GM12872 (cell line): ENCODE measurements at regions not wholly inside any gene's neighbourhood (a gene's known extent, or its start where the extent isn't known, plus 50 kb on each side); places are given as distances from the start of the nearest gene placed in this dataset.

Experiments
- TF ChIP-seq, protein P1 (sequence below): IDR thresholded peaks from 3 replicates; pipeline ENCODE4 v1.5.1; 2011; ENCODE audit warnings: low read depth, mild to moderate bottlenecking, low read length, moderate library complexity; ENCODE audit not compliant: insufficient read depth

DNA sequence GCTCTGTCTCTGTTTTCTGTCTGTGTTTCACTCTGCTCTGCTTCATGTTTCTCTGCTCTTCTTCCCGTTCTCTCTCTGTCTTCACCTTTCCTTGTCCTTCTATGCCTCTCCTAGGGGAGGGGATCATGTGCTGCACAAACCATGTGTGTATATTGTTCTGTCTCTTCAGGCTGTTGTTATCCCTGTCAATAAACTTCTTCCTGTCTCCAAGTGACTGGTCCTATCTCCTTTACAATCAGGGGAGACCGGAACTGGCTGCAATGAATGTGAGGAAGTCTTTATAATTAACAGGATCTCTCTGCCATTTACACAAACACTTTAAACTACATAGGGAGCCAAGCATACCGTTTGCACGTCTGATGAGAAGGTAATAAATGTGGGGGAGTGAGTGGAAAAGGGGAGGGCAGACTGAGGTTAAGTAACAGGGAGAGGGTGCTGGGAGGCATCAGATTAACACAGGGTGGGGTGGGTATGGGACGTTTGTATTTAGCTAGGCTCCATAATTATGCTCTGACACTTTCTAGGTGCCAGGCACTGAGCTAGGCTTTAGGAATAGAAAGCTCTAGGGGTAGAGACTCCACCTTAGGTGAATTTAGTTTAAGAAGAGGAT lies 626.1 kb downstream of the DHX35 start:
- TF ChIP-seq, protein P1, sequence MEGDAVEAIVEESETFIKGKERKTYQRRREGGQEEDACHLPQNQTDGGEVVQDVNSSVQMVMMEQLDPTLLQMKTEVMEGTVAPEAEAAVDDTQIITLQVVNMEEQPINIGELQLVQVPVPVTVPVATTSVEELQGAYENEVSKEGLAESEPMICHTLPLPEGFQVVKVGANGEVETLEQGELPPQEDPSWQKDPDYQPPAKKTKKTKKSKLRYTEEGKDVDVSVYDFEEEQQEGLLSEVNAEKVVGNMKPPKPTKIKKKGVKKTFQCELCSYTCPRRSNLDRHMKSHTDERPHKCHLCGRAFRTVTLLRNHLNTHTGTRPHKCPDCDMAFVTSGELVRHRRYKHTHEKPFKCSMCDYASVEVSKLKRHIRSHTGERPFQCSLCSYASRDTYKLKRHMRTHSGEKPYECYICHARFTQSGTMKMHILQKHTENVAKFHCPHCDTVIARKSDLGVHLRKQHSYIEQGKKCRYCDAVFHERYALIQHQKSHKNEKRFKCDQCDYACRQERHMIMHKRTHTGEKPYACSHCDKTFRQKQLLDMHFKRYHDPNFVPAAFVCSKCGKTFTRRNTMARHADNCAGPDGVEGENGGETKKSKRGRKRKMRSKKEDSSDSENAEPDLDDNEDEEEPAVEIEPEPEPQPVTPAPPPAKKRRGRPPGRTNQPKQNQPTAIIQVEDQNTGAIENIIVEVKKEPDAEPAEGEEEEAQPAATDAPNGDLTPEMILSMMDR: no peak

DNA sequence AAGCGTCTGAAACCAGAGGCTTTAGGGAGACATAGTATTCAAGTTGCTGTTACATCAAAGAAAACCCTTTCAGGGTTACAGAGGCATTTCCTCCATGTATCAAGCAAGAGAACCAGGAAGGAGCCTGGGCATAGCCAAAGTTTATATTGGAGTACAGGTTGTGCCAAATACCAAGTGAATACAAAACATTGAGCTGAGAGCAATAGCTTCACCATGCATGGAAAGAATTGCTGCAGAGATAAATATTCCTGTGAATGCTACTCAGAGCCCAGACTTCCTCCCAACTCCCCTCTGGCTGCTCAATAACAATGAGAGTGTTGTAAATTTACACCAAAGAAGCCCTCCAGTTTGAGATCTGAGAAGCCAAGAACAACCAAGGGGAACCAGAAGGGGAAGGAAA lies 618.9 kb downstream of the DHX35 start:
- TF ChIP-seq, protein P1: no peak

DNA sequence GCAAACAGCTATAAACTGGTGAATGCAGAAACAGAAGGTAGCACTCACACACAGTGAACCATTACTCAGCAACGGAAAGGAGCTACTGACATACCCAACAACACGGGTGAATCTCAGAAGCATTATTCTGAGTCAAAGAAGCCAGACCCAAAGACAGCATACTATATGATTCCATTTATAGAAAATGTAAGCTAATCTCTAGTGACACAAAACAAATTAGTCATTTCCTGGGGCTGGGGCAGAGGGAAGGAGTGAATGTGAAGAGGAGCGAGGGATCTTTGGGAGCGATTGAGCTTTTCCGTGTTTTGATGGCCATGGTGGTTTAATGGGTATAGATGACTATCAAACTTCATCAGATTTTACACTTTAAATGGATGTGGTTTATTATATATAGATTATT lies 614.6 kb downstream of the DHX35 start:
- TF ChIP-seq, protein P1: no peak

DNA sequence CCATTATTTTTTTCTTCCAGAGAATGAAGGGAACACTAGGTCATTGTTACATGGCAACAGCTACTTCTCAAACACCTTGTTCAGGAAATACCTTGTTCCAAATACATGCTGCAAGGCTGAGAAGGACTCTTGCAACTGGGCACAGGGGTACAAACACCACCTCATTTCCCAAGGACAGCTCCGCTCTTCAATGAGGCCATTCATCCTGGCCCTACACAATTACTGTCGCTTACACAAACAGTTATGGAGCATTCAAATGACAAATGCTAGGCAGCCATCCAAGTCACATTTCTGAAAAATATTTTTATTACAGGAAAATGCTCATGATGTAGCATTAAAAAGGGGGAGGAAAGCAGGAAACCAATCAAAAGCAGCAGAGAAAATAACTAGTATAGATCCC lies 611.9 kb downstream of the DHX35 start:
- TF ChIP-seq, protein P1: no peak

DNA sequence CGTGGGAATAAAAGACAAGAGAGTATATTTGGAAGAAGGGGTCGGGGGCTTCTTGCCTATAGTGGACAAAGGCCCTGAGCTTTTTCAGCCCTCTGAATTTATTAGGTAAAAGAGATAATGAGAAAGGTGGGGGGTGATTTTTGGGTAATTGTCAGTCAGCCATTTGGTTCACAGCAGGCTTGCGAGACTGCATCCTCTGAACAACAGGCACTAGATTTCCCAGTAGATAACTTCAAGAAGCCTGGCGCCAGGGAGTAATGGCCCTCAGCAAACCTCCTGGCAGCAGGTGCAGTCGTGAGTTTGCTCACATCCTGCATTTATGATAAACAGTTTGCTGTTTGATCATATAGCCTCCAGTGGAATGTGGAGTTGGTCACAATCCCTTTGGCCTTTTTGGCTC lies 609.0 kb downstream of the DHX35 start:
- TF ChIP-seq, protein P1: no peak

DNA sequence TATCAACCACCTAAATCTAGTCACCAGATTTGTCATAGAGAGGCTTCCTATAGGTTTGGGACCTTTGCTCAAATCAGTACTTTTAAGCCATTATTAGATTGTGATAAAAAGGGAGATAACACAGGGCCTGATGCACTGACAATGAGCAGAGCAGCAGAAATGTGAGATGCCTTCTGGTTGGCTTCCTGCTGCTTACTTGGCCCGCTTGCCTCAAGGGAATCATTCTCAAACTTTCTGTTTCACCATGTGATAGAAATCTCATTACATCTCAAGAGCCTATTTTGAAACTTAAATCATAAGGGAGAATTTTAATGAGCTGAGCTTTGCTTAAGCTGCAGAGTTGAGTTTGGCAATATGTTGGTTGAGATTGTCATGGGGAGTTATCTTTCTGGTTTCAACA lies 606.0 kb downstream of the DHX35 start:
- TF ChIP-seq, protein P1: no peak

DNA sequence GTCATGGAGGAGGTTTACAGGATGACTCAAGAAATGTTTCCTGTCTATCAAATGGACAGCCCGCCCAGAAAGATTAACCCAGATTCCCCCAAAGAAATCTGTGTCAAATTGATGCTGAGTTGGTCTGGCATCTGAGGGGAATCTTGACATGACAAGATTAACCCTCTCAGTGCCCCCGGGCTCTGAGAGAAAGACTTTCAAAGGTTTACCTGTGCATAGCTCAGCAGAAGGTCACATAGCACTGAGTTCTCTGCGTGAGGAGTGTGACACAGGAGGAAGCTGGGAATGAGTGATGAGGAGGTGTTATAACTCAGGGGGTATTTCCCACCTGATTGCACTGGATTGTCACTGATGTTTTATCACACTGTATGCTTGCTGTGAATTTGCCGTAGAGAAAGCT lies 601.2 kb downstream of the DHX35 start:
- TF ChIP-seq, protein P1: no peak
